DMS153 treated with DMSO at 0.1 percent for 48 hours (cell line): ENCODE measurements at regions not wholly inside any gene's neighbourhood (a gene's known extent, or its start where the extent isn't known, plus 50 kb on each side); places are given as distances from the start of the nearest gene placed in this dataset.

Experiments used
- DNase-seq: peaks from one replicate; lab custom pipeline; 2025; ENCODE audit not compliant: unreplicated experiment; lab: John Stamatoyannopoulos, UW

DNA sequence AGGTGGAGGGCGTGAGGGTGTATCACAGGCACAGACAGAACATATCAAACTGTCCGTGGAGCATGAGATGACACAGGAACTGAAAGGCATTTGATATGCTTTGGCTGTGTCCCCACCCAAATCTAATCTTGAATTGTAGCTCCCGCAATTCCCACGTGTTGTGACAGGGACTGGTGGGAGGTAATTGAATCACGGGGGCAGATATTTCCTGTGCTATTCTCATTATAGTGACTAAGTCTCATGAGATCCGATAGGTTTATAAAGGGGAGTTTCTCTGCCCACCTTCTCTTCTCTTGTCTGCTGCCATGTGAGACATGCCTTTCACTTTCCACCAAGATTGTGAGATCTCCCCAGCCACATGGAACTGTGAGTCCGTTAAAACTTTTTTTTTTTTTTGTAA lies 123.1 kb upstream of the PIEZO2 start:
- no peak for DNase-seq

DNA sequence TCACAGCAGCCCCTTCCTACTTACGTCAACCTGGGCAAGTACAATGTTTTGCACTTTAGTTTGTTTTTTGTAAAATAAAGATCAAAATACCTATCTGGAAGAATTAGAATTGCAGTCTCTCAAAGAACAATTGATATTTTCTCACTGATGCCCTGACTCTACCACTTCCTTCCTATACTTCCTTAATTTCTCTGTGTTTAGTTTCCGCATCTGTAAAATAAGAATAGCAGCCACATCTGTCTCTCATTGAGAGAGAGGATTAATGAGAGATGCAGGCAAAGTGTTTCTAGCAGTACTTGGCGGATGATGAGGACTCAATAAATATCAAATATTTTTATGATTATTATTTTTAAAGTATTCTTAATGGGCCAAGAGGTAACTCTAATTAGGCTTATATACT lies 122.6 kb upstream of the PIEZO2 start:
- no peak for DNase-seq

DNA sequence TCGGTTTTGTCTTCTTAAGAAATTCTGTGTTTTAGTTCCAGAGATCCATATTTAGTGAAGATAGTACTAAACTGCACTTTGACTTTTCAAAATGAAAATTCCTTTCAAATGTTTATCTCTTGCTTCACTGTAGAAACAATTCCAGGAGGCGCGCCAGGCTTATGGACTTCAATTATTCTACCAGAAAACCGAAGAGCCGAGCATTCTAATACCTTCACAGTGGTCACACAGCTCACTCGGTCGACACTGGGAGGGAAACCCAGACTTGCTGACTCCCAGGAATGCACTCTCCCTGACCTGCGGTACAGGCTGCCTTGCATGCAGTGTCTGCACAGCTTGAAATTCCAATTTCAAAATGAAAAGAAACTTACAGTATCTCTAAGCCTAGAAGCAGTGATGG lies 119.9 kb upstream of the PIEZO2 start:
- DNase-seq: no peak

DNA sequence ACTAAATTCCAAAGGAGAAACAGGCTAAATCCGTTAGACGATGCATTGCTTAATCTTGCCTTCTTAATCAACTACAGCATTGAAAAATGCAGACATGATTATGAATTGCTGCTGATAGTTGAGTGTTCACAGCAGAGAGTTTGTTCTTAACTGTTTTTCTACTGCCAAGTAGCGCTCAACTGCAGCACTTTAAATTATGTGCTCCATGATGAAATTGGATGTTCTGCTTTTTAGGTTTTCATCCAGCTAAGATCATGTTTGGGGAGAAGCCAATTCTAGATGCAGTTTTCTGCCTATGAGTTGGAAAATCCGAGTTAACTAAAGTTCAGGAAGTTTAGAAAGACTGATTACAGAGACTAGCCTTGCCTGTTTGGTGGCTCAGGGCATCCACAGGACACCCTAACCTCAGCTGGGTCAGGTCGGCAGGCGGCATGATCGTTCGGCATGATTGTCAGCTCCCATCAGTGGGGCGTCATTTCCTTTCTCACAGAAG lies 119.4 kb upstream of the PIEZO2 start:
- no peak for DNase-seq

GRCh38 chr18:11268153-11268552 lies 118.8 kb upstream of the PIEZO2 start:
- no peak for DNase-seq

GRCh38 chr18:11266781-11267480 lies 117.6 kb upstream of the PIEZO2 start:
- DNase-seq: no peak

GRCh38 chr18:11261486-11261885 lies 112.1 kb upstream of the PIEZO2 start:
- no peak for DNase-seq

DNA sequence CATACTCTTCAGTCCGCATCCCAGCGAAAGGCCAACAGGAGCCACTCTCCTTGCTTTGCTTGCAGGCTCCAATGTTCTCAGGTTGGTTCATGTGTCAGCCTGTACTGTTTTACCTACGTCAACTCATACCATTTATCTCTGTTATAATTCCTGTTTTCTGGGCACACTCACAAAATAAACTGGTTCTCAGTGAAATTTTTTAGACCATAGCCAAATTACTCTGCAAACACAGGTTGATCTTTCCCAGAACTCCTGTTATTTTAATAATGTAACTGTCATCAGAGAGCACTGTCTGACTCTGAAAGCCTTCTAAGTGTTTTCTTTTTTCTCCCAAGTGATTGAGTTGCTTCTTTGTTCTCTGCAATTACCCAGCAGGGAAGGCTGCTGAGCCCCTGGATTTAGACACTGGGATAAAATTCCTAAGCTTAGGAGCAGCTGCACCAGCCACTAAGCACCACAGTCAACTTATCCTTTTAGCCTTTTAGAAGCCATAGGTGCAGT lies 111.6 kb upstream of the PIEZO2 start:
- DNase-seq: no peak

GRCh38 chr18:11259469-11260150 lies 110.2 kb upstream of the PIEZO2 start:
- DNase-seq: no peak

DNA sequence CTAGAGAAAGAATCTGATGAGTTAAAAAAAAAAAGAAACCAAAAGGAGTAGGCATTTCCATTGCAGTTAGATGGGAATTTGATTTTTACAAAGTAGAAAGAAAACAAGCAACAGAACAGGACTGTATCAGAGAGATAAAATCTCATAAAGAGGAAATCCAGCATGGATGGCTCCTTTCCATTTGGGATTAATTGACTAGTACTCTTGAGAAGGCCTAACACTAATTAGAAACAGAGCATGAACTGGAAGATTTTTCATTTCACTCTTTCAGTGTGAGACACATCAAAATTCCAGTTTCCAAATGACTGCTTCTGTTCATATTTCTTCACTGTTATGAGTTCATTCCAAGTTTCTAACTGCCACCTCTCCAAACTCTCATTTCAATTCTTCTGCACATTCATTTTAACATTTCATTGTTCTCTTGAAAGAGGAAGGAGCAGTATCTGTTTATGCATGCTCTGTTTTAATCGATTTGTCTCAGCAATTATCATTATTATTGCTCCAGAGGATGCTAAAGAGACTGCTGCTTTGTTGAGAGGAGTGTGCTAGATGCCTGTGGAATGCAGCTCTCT lies 108.8 kb upstream of the PIEZO2 start:
- no peak for DNase-seq

DNA sequence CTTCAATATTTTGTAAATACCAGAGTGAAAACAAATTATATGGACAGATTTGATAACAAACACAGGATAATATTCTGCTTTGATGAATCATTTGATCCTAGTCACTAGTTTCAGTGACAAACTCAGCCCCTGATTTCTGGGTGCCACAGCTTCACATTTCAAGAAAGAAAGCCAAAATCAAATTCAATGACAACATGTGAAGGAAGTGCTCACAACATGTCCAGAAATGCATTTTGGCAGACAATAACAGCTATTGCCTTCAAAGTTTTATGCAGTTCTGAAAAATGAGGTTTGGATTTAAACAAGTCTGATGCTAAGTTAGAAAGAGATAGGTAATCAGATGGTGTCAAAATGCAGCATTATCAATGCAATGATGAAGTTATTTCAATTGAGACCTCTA lies 106.9 kb upstream of the PIEZO2 start:
- no peak for DNase-seq

- no peak for DNase-seq
These were observed 102.5 kb upstream of the PIEZO2 start for GRCh38 chr18:11251891-11252270.

DNA sequence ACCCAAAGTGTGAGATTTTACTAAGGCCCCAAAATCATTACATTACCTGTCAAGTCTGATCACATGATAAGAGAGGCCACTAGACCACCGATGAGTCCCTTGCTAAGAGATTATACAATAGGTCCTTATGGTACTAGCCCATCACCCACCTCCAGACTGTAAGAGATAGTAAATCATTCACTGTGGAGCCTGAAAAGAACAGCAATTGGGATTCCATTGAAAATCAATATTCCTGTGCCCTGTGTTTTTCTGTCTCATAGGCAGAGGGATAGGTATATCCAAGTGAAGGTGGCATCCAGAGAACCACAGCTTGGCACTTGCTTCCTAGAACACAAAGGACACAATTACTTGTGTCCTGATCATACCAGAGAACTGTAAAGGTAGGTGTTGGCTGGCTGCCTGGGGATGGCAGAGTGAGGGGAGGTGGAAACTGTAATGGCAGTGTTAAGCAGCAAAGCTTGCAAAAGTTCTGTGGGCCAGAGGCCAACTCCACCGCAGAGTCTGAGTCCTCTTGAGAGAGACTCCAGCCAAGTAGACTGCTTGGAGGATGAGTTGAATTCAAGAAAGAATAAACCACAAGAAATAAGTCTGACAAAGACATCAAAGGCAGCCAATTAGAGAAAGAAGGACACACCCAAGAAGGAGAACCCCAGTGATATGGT lies 102.0 kb upstream of the PIEZO2 start:
- no peak for DNase-seq

- no peak for DNase-seq
These were observed 100.0 kb upstream of the PIEZO2 start for GRCh38 chr18:11249391-11249790.

DNA sequence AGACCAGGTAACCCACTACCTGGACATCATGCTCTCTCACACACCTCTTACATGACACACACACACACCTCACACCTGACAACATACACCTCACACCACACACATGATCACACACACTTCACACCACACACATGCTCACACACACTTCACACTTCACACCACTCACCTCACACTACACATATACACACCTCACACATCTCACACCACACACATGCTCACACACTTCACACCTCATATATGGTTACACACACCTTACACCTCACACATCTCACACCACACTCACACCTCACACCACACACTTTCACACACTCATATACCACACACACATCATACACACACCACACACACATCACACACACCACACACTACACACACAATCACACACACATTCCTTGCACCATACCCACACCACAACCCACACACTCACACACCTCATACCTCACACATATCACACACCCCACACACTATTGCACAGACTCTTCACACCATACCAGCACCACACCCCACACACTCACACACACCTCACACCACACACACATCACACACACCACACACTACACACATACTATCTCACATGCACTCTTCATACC lies 98.1 kb upstream of the PIEZO2 start:
- DNase-seq: no peak

- no peak for DNase-seq
These were observed 97.3 kb upstream of the PIEZO2 start for GRCh38 chr18:11246495-11247300.

DNA sequence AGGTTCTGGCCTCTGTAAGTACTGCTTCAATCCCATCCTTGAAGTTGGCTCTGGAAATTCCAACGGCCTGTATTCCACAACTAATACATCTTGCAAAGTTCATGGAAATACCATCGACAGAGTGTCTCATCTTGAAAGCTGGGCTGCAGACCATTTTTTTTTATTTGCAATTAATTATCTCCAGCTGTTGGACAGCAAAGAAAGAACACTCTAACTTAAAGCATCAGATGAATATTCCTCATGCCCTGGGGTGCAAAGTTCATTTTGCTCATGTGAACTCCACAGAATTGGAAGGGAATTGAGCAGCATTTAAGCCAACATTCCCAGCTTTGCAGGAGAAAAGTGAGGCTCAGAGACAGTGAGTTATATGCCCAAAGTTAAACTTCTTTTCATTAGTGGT lies 96.5 kb upstream of the PIEZO2 start:
- DNase-seq: no peak

GRCh38 chr18:11237484-11237883 lies 88.1 kb upstream of the PIEZO2 start:
- no peak for DNase-seq

GRCh38 chr18:11237066-11237465 lies 87.7 kb upstream of the PIEZO2 start:
- DNase-seq: no peak

GRCh38 chr18:11224153-11224552 lies 74.8 kb upstream of the PIEZO2 start:
- DNase-seq: no peak
